ENCODE measurements at regions not wholly inside any gene's neighbourhood (a gene's known extent, or its start where the extent isn't known, plus 50 kb on each side); places are given as distances from the start of the nearest gene placed in this dataset.

DNA sequence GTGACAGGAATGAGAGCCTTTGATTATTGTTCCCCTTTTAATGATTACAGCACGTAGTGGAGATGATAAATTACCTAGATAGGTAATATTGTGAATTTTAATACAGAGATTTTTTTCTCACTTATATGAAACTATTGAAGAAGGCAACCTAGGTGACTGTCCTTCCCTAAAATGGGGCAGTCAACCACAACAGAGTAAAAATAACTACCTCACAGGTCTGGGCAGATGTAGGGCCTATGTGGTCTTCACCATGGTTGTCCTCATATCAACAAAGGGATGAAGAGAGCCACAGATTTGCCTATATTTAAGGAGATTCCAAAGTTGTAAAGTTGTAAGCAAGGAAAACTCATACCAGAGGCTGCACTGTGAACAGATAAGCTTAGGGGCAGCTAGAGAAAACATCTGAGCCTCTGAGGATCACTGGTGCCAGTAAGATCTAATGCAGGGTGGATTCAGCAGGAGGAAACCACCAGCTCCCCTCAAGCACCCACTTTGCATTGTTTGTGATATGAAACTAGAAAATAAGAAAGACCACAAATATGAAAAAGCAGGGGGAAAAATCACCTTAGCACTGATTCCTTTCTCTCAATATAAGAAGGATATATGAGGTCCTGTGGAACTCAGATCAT, 547.9 kb upstream of the GALNTL6 start:
- no peak for TF ChIP-seq POLR2A (IDR thresholded peaks at IDR 0.05)
- TF ChIP-seq, protein P1, sequence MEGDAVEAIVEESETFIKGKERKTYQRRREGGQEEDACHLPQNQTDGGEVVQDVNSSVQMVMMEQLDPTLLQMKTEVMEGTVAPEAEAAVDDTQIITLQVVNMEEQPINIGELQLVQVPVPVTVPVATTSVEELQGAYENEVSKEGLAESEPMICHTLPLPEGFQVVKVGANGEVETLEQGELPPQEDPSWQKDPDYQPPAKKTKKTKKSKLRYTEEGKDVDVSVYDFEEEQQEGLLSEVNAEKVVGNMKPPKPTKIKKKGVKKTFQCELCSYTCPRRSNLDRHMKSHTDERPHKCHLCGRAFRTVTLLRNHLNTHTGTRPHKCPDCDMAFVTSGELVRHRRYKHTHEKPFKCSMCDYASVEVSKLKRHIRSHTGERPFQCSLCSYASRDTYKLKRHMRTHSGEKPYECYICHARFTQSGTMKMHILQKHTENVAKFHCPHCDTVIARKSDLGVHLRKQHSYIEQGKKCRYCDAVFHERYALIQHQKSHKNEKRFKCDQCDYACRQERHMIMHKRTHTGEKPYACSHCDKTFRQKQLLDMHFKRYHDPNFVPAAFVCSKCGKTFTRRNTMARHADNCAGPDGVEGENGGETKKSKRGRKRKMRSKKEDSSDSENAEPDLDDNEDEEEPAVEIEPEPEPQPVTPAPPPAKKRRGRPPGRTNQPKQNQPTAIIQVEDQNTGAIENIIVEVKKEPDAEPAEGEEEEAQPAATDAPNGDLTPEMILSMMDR (IDR thresholded peaks at IDR 0.05), result no peak
- no peak for TF ChIP-seq POLR2AphosphoS5 (IDR thresholded peaks at IDR 0.05)

Measured in breast epithelium (tissue), 3 donors.